ENCODE measurements at regions not wholly inside any gene's neighbourhood (a gene's known extent, or its start where the extent isn't known, plus 50 kb on each side); places are given as distances from the start of the nearest gene placed in this dataset.

GRCh38 chr5:2038321-2039179, 155.8 kb upstream of the IRX4 start:
- peak in 1 of 2 donors; percentile 27 for DNase-seq (ENCODE audit: low read depth in 2 of 2)

- no peak for DNase-seq (ENCODE audit: low read depth in 2 of 2)
Observed at GRCh38 chr5:2036885-2037284, 154.2 kb upstream of the IRX4 start.

- no peak for DNase-seq (ENCODE audit: low read depth in 2 of 2)
Observed at GRCh38 chr5:2032432-2032831, 149.7 kb upstream of the IRX4 start.

GRCh38 chr5:2031581-2031980, 148.9 kb upstream of the IRX4 start:
- DNase-seq (ENCODE audit: low read depth in 2 of 2) = no peak

GRCh38 chr5:2030131-2030530, 147.4 kb upstream of the IRX4 start:
- no peak for DNase-seq (ENCODE audit: low read depth in 2 of 2)

GRCh38 chr5:2029206-2029605, 146.5 kb upstream of the IRX4 start:
- DNase-seq (ENCODE audit: low read depth in 2 of 2) = no peak

- DNase-seq (ENCODE audit: low read depth in 2 of 2) = no peak
Observed at GRCh38 chr5:2027790-2028189, 145.1 kb upstream of the IRX4 start.

GRCh38 chr5:2024986-2025721, 142.4 kb upstream of the IRX4 start:
- no peak for DNase-seq (ENCODE audit: low read depth in 2 of 2)

- DNase-seq (ENCODE audit: low read depth in 2 of 2) = no peak
Observed at GRCh38 chr5:2023196-2023595, 140.5 kb upstream of the IRX4 start.

GRCh38 chr5:2022436-2022835, 139.7 kb upstream of the IRX4 start:
- no peak for DNase-seq (ENCODE audit: low read depth in 2 of 2)

GRCh38 chr5:2021484-2022176, 138.9 kb upstream of the IRX4 start:
- no peak for DNase-seq (ENCODE audit: low read depth in 2 of 2)

GRCh38 chr5:2020730-2021129, 138.0 kb upstream of the IRX4 start:
- no peak for DNase-seq (ENCODE audit: low read depth in 2 of 2)

GRCh38 chr5:2019716-2020115, 137.0 kb upstream of the IRX4 start:
- DNase-seq (ENCODE audit: low read depth in 2 of 2) = no peak

- DNase-seq (ENCODE audit: low read depth in 2 of 2) = no peak
Observed at GRCh38 chr5:2018390-2018724, 135.6 kb upstream of the IRX4 start.

- DNase-seq (ENCODE audit: low read depth in 2 of 2) = no peak
Observed at GRCh38 chr5:2017540-2018389, 135.0 kb upstream of the IRX4 start.

GRCh38 chr5:2015961-2016360, 133.2 kb upstream of the IRX4 start:
- no peak for DNase-seq (ENCODE audit: low read depth in 2 of 2)

GRCh38 chr5:2015124-2015848, 132.6 kb upstream of the IRX4 start:
- no peak for DNase-seq (ENCODE audit: low read depth in 2 of 2)

GRCh38 chr5:2014058-2014610, 131.4 kb upstream of the IRX4 start:
- DNase-seq (ENCODE audit: low read depth in 2 of 2) = no peak

GRCh38 chr5:2013301-2014057, 130.8 kb upstream of the IRX4 start:
- no peak for DNase-seq (ENCODE audit: low read depth in 2 of 2)

GRCh38 chr5:2012885-2013284, 130.2 kb upstream of the IRX4 start:
- DNase-seq (ENCODE audit: low read depth in 2 of 2) = no peak
